Fibroblast of skin of left biceps (primary cell): ENCODE measurements at regions not wholly inside any gene's neighbourhood (a gene's known extent, or its start where the extent isn't known, plus 50 kb on each side); places are given as distances from the start of the nearest gene placed in this dataset.

Experiments used
- DNase-seq, 2 experiments: peaks; one replicate each; pipeline ENCODE4 v3.0.0-alpha.2; 2013; ENCODE audit warnings: low read depth in 2 of 2

- DNase-seq = no peak
Measured at GRCh38 chr16:86018071-86018470, 119.1 kb downstream of the IRF8 start.

- DNase-seq = no peak
Measured at GRCh38 chr16:86018487-86018886, 119.5 kb downstream of the IRF8 start.

GRCh38 chr16:86018941-86019340, 120.0 kb downstream of the IRF8 start:
- DNase-seq = no peak

- no peak for DNase-seq
Measured at GRCh38 chr16:86019446-86020047, 120.6 kb downstream of the IRF8 start.

- DNase-seq = no peak
Measured at GRCh38 chr16:86020971-86021370, 122.0 kb downstream of the IRF8 start.

- no peak for DNase-seq
Measured at GRCh38 chr16:86022381-86022960, 123.5 kb downstream of the IRF8 start.

GRCh38 chr16:86024210-86024609, 125.2 kb downstream of the IRF8 start:
- DNase-seq = no peak

GRCh38 chr16:86025706-86026105, 126.7 kb downstream of the IRF8 start:
- DNase-seq = no peak

GRCh38 chr16:86026171-86026910, 127.4 kb downstream of the IRF8 start:
- DNase-seq = no peak

- no peak for DNase-seq
Measured at GRCh38 chr16:86026916-86027315, 128.0 kb downstream of the IRF8 start.

GRCh38 chr16:86027373-86028126, 128.6 kb downstream of the IRF8 start:
- DNase-seq = no peak

GRCh38 chr16:86029131-86029741, 130.3 kb downstream of the IRF8 start:
- no peak for DNase-seq

GRCh38 chr16:86030116-86030515, 131.2 kb downstream of the IRF8 start:
- DNase-seq = no peak

GRCh38 chr16:86031141-86031678, 132.2 kb downstream of the IRF8 start:
- no peak for DNase-seq

GRCh38 chr16:86033016-86033474, 134.1 kb downstream of the IRF8 start:
- DNase-seq = no peak

- no peak for DNase-seq
Measured at GRCh38 chr16:86033971-86034370, 135.0 kb downstream of the IRF8 start.

- no peak for DNase-seq
Measured at GRCh38 chr16:86034421-86034919, 135.5 kb downstream of the IRF8 start.

GRCh38 chr16:86035906-86036305, 136.9 kb downstream of the IRF8 start:
- no peak for DNase-seq

- no peak for DNase-seq
Measured at GRCh38 chr16:86037999-86038925, 139.3 kb downstream of the IRF8 start.

GRCh38 chr16:86038926-86039310, 140.0 kb downstream of the IRF8 start:
- DNase-seq = no peak
